ENCODE measurements at regions not wholly inside any gene's neighbourhood (a gene's known extent, or its start where the extent isn't known, plus 50 kb on each side); places are given as distances from the start of the nearest gene placed in this dataset.

DNA sequence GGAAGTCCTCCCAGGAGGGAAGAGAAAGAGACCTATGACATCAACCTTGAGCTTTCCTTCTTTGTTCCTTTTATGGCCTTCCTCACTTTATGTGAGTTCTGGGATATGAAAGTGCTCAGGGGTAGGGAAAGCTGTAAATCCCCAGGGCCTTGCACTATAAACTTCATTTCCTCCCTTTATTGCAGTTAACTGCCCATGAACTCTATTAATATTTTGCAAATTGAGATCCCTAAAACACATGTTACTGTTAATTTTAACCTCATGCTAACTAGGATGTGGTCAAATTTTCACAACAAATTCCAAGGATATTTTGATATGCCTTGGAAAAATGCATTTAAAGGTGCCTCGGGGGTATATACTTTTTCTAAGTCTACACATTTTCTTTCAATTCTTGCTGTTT lies 359.9 kb downstream of the OSR1 start:
- no peak overlapping the region for H3K27ac Mint-ChIP-seq
- Histone ChIP-seq H3K9ac (ENCODE audit: insufficient read depth, low read length, poor library complexity, severe bottlenecking) (no peak overlapping the region), H3K4me1 (ENCODE audit: control insufficient read depth in 1 of 2, insufficient read depth in 2 of 2, low read length in 2 of 2) (no peaks in the 10 kb centered on the region), H3K27me3 (ENCODE audit: control insufficient read depth in 2 of 2, insufficient read depth in 2 of 2, low read length in 2 of 2) (no peaks in the 10 kb centered on the region), H3K4me2 (replicated peaks; ENCODE audit: extremely low read depth, low read length, poor library complexity, severe bottlenecking) (no peak overlapping the region), H3K79me2 (ENCODE audit: insufficient read depth, low read length) (no peaks in the 10 kb centered on the region), H2AFZ (ENCODE audit: insufficient read depth, low read depth, low read length, poor library complexity, severe bottlenecking) (no peak overlapping the region), H3K36me3 (replicated peaks in 1 of 2; ENCODE audit: control insufficient read depth in 1 of 2, insufficient read depth in 2 of 2, low read length in 2 of 2) (no peaks in the 10 kb centered on the region), H4K20me1 (ENCODE audit: insufficient read depth, low read length) (no peaks in the 10 kb centered on the region), H3K9me3 (replicated peaks in 1 of 2; ENCODE audit: control insufficient read depth in 1 of 2, insufficient read depth in 1 of 2, low read length in 2 of 2) (peaks cover 0 to 23% of the 10 kb centered on the region in 2 donors), H3K27ac (ENCODE audit: low read depth in 1 of 2, low read length in 2 of 2) (no peak overlapping the region), H3K4me3 (replicated peaks in 1 of 3; ENCODE audit: low read depth in 2 of 3, low read length in 3 of 3) (no peak overlapping the region)
- TF ChIP-seq, protein P1, sequence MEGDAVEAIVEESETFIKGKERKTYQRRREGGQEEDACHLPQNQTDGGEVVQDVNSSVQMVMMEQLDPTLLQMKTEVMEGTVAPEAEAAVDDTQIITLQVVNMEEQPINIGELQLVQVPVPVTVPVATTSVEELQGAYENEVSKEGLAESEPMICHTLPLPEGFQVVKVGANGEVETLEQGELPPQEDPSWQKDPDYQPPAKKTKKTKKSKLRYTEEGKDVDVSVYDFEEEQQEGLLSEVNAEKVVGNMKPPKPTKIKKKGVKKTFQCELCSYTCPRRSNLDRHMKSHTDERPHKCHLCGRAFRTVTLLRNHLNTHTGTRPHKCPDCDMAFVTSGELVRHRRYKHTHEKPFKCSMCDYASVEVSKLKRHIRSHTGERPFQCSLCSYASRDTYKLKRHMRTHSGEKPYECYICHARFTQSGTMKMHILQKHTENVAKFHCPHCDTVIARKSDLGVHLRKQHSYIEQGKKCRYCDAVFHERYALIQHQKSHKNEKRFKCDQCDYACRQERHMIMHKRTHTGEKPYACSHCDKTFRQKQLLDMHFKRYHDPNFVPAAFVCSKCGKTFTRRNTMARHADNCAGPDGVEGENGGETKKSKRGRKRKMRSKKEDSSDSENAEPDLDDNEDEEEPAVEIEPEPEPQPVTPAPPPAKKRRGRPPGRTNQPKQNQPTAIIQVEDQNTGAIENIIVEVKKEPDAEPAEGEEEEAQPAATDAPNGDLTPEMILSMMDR (IDR thresholded peaks at IDR 0.05) = no peak
- no peaks in the 10 kb centered on the region for H3K4me1 Mint-ChIP-seq
- no CpG with 5 or more reads among the region's 1 CpG for WGBS (ENCODE audit: insufficient coverage)
- peaks cover 2 to 20% (median 8%) of the 10 kb centered on the region in 7 donors for H3K9me3 Mint-ChIP-seq
- H3K4me3 Mint-ChIP-seq = no peak overlapping the region
- intact Hi-C loops (cut with micrococcal nuclease) = no loop called here
- DNase-seq = no peak
- H3K27me3 Mint-ChIP-seq (ENCODE audit: low read depth in 3 of 3) = no peaks in the 10 kb centered on the region
- no peaks in the 10 kb centered on the region for H3K36me3 Mint-ChIP-seq

DNA sequence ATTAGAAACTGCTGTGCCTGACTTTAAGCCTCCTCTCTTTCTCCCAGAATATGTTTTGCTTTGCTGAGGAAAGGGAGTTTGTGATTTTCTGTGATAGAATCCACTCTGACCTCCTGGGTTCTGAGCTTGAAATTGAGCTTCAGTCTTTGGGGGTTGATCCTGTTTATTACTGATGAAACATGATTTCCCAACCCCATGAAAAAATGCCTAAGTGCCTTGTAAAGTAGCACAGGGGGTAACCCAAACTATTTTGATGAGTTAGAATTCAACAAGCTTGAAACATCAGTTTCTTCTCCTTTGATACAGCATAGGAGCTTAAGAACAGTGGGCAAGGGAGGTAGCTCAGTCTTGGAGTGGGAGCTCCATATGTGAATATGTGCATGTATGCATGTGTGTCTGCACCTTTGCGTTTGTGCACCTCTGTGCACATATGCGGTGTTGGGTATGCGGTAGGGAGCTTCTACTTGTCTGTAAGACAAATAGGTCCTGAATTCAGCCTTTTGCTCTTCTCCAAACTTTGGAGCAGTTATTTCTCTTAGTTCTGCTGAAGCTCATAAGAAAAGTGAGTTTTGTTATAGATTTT lies 364.6 kb downstream of the OSR1 start:
- Histone ChIP-seq H3K27me3 (ENCODE audit: control insufficient read depth in 2 of 2, insufficient read depth in 2 of 2, low read length in 2 of 2) (no peaks in the 10 kb centered on the region), H3K27ac (ENCODE audit: low read depth in 1 of 2, low read length in 2 of 2) (no peak overlapping the region), H3K36me3 (replicated peaks in 1 of 2; ENCODE audit: control insufficient read depth in 1 of 2, insufficient read depth in 2 of 2, low read length in 2 of 2) (no peaks in the 10 kb centered on the region), H3K79me2 (ENCODE audit: insufficient read depth, low read length) (no peaks in the 10 kb centered on the region), H3K9ac (ENCODE audit: insufficient read depth, low read length, poor library complexity, severe bottlenecking) (no peak overlapping the region), H2AFZ (ENCODE audit: insufficient read depth, low read depth, low read length, poor library complexity, severe bottlenecking) (no peak overlapping the region), H3K4me3 (replicated peaks in 1 of 3; ENCODE audit: low read depth in 2 of 3, low read length in 3 of 3) (no peak overlapping the region), H4K20me1 (ENCODE audit: insufficient read depth, low read length) (no peaks in the 10 kb centered on the region), H3K4me2 (replicated peaks; ENCODE audit: extremely low read depth, low read length, poor library complexity, severe bottlenecking) (no peak overlapping the region), H3K9me3 (replicated peaks in 1 of 2; ENCODE audit: control insufficient read depth in 1 of 2, insufficient read depth in 1 of 2, low read length in 2 of 2) (peaks cover 0 to 14% of the 10 kb centered on the region in 2 donors), H3K4me1 (ENCODE audit: control insufficient read depth in 1 of 2, insufficient read depth in 2 of 2, low read length in 2 of 2) (no peaks in the 10 kb centered on the region)
- Mint-ChIP-seq H3K4me1 (no peaks in the 10 kb centered on the region), H3K27me3 (ENCODE audit: low read depth in 3 of 3) (no peaks in the 10 kb centered on the region), H3K36me3 (no peaks in the 10 kb centered on the region), H3K9me3 (peaks cover 0 to 16% (median 7%) of the 10 kb centered on the region in 7 donors), H3K4me3 (no peak overlapping the region), H3K27ac (no peak overlapping the region)
- no peak for DNase-seq
- 100% methylated on average over 2 of the region's 3 CpGs for WGBS (ENCODE audit: insufficient coverage)
- intact Hi-C loops (cut with micrococcal nuclease) = no loop called here
- TF ChIP-seq, protein P1 (IDR thresholded peaks at IDR 0.05) = no peak

Measured in CD14-positive monocyte (primary cell).